K562 (cell line): ENCODE measurements at regions not wholly inside any gene's neighbourhood (a gene's known extent, or its start where the extent isn't known, plus 50 kb on each side); places are given as distances from the start of the nearest gene placed in this dataset.

Experiments used
- ATAC-seq: fragments of 200-7000 bp; cut with Tn5 transposase; 3 replicates; pipeline ENCODE4 v1.9.1; 2020; ENCODE audit warnings: moderate library complexity
- BruUV-seq: library from RNA; stranded (reverse); fragments of 400-500 nt; replicated peaks from 2 replicates; lab custom pipeline; 2021; lab: Mats Ljungman, UMichigan
- CTCF ChIA-PET: fragments of 300-600 bp; formaldehyde crosslinking; extraction: SDS; loops from one replicate; lab custom pipeline; 2021; ENCODE audit warnings: low intra/inter-chr PET ratio; lab: Yijun Ruan, JAX
- POLR2A ChIA-PET: fragments of 300-600, 350-650 bp; sonication (Branson Sonifier 250); formaldehyde crosslinking; extraction: SDS; loops from one replicate; lab custom pipeline; 2021; ENCODE audit warnings: antibody characterized with exemption, inconsistent platforms; lab: Yijun Ruan, JAX
- DNase-seq, 4 experiments: peaks; one replicate each; pipeline versions ENCODE4 v3.0.0 to v3.0.0-alpha.2; 2011 to 2018; ENCODE audit warnings: low spot score in 3 of 4, mixed read lengths in 3 of 4; ENCODE audit errors: extremely low read depth in 1 of 4
- FAIRE-seq: peaks from 2 replicates; lab custom pipeline; 2011; peaks lifted over from hg19 to GRCh38; lab: Jason Lieb, UNC
- H2AFZ ChIP-seq: 2 replicates; pipeline ENCODE4 v1.6.0; 2011; ENCODE audit warnings: low read depth, low read length, control low read depth, inconsistent platforms
- H3K27ac ChIP-seq: fragments of 200-600 bp; 3 replicates; pipeline ENCODE4 v1.8.0; 2011; ENCODE audit warnings: low read depth, mild to moderate bottlenecking, control low read depth, inconsistent platforms, low read length, moderate library complexity, mixed read lengths; ENCODE audit errors: extremely low read depth
- H3K27me3 ChIP-seq, 2 experiments: fragments of 300-600 bp in 1 of 2; 2 replicates in 1 of 2; 3 replicates in 1 of 2; pipeline versions ENCODE4 v1.6.0 to v1.8.0; 2011; ENCODE audit warnings: inconsistent platforms in 2 of 2, low read length in 2 of 2, mild to moderate bottlenecking in 1 of 2, mixed read lengths in 1 of 2, moderate library complexity in 1 of 2; ENCODE audit not compliant: control insufficient read depth in 2 of 2, insufficient read depth in 2 of 2
- H3K36me3 ChIP-seq: fragments of 300-600 bp; 3 replicates; pipeline ENCODE4 v1.8.0; 2011; ENCODE audit warnings: mild to moderate bottlenecking, low read length, inconsistent platforms; ENCODE audit not compliant: control insufficient read depth, insufficient read depth
- H3K4me1 ChIP-seq, 2 experiments: fragments of 200-600 bp in 1 of 2; replicated peaks in 1 of 2; 2 replicates in 1 of 2; 3 replicates in 1 of 2; pipeline versions ENCODE4 v1.5.1 to v1.8.0; 2011; ENCODE audit warnings: inconsistent platforms in 2 of 2, low read length in 2 of 2, mild to moderate bottlenecking in 1 of 2, mixed read lengths in 1 of 2, moderate library complexity in 1 of 2; ENCODE audit not compliant: control insufficient read depth in 2 of 2, insufficient read depth in 2 of 2
- H3K4me2 ChIP-seq: 2 replicates; pipeline ENCODE4 v1.6.1; 2011; ENCODE audit warnings: low read length, control low read depth, inconsistent platforms, mixed read lengths; ENCODE audit not compliant: insufficient read depth
- H3K4me3 ChIP-seq: fragments of 200-600 bp; sonication (generic), shearing (Covaris generic); 2 replicates; pipeline ENCODE4 v1.5.1; 2016; ENCODE audit warnings: control low read depth, inconsistent platforms
- H3K79me2 ChIP-seq: fragments of 200-600 bp; 3 replicates; pipeline ENCODE4 v1.8.0; 2011; ENCODE audit warnings: low read length, inconsistent platforms; ENCODE audit not compliant: control insufficient read depth, insufficient read depth
- H3K9ac ChIP-seq, 2 experiments: 2 replicates each; pipeline versions ENCODE4 v1.6.0 to v1.6.1; 2011; ENCODE audit warnings: low read depth in 2 of 2, low read length in 2 of 2, control low read depth in 1 of 2, inconsistent platforms in 1 of 2, mild to moderate bottlenecking in 1 of 2, mixed read lengths in 1 of 2; ENCODE audit not compliant: insufficient read depth in 1 of 2
- H3K9me1 ChIP-seq: one replicate; pipeline ENCODE4 v1.6.0; 2011; ENCODE audit warnings: inconsistent platforms, mild to moderate bottlenecking, low read length, moderate library complexity; ENCODE audit not compliant: control insufficient read depth, insufficient read depth
- H3K9me3 ChIP-seq: replicated peaks from 2 replicates; pipeline ENCODE4 v1.5.1; 2011; ENCODE audit warnings: low read depth, low read length, inconsistent platforms; ENCODE audit not compliant: control insufficient read depth, insufficient read depth
- H4K20me1 ChIP-seq: replicated peaks from 2 replicates; pipeline ENCODE4 v1.6.1; 2011; ENCODE audit warnings: low read length, inconsistent platforms, mixed read lengths; ENCODE audit not compliant: control insufficient read depth, insufficient read depth
- DNMT1 ChIP-seq: fragments of 450-650 bp; IDR thresholded peaks from 2 replicates; pipeline ENCODE4 v1.6.1; 2016; ENCODE audit warnings: antibody characterized with exemption, mild to moderate bottlenecking
- EGR1 ChIP-seq: fragments of 450-650 bp; conservative IDR thresholded peaks from 2 replicates; pipeline ENCODE4 v1.6.1; 2017; ENCODE audit warnings: mild to moderate bottlenecking
- FIP1L1 ChIP-seq: fragments of 200-400 bp; formaldehyde crosslinking; IDR thresholded peaks from 2 replicates; pipeline ENCODE4 v1.6.1; 2018; ENCODE audit warnings: mild to moderate bottlenecking, low read depth, low read length; ENCODE audit not compliant: poor library complexity, severe bottlenecking
- FOXA3 ChIP-seq, 2 experiments: fragments of 450-650 bp in 1 of 2; sonication (generic) in 1 of 2; formaldehyde crosslinking; IDR thresholded peaks in 1 of 2; conservative IDR thresholded peaks in 1 of 2; 2 replicates each; pipeline versions ENCODE4 v1.4.0 to v1.8.0; 2020 to 2022; ENCODE audit warnings: mild to moderate bottlenecking in 2 of 2, missing genetic modification reagents in 1 of 2
- HCFC1 ChIP-seq: IDR thresholded peaks from 2 replicates; pipeline ENCODE4 v1.6.1; 2012; ENCODE audit warnings: low read depth, low read length, improper control_type of control experiment
- HOXB6 ChIP-seq: fragments of 250-450 bp; sonication (Bioruptor Pico); IDR thresholded peaks from 2 replicates; pipeline ENCODE4 v1.5.1; 2022; ENCODE audit warnings: mild to moderate bottlenecking, borderline replicate concordance
- KAT8 ChIP-seq: fragments of 450-650 bp; IDR thresholded peaks from 2 replicates; pipeline ENCODE4 v1.6.1; 2016; ENCODE audit warnings: low read depth, mild to moderate bottlenecking
- MEIS2 ChIP-seq: fragments of 450-650 bp; IDR thresholded peaks from 2 replicates; pipeline ENCODE4 v1.6.1; 2014; ENCODE audit warnings: mild to moderate bottlenecking; ENCODE audit not compliant: partially characterized antibody
- PHF8 ChIP-seq: fragments of 200-600 bp; sonication (generic); IDR thresholded peaks from 2 replicates; pipeline ENCODE4 v1.6.1; 2012; ENCODE audit warnings: mixed run types, mild to moderate bottlenecking, inconsistent platforms, low read length, moderate library complexity, borderline replicate concordance
- SETDB1 ChIP-seq: IDR thresholded peaks from one replicate; pipeline ENCODE4 v1.6.1; 2012; ENCODE audit warnings: low read length, control low read depth, inconsistent platforms
- SREBF1 ChIP-seq: fragments of 150-350 bp; IDR thresholded peaks from 2 replicates; pipeline ENCODE4 v1.6.1; 2014; ENCODE audit warnings: antibody characterized with exemption, low read depth, low read length, borderline replicate concordance
- ZBTB8A ChIP-seq: fragments of 450-650 bp; IDR thresholded peaks from 2 replicates; pipeline ENCODE4 v1.6.1; 2018; ENCODE audit warnings: mild to moderate bottlenecking, moderate library complexity; ENCODE audit not compliant: partially characterized antibody
- WGBS: fragments of 100-300 bp; shearing (Covaris generic); methylation state at CpG from one replicate; pipeline ENCODE4 v1.1.6; 2016; ENCODE audit warnings: low coverage, mixed read lengths; ENCODE audit not compliant: insufficient coverage; ENCODE audit errors: missing lambda C conversion rate; 5-methylcytosine and 5-hydroxymethylcytosine counted together
- in situ Hi-C: fragments of 300-500 bp; cut with MboI; formaldehyde crosslinking; loops from 4 replicates; pipeline ENCODE4 v1.15.0; 2018; ENCODE audit warnings: inconsistent platforms, mixed read lengths
- intact Hi-C: fragments of 100-400 bp; cut with micrococcal nuclease; formaldehyde crosslinking; loops from 2 replicates; pipeline ENCODE4 v1.14.2; 2022
- TF ChIP-seq, protein P1 (sequence below): fragments of 450-650 bp; formaldehyde crosslinking; IDR thresholded peaks from 2 replicates; pipeline ENCODE4 v1.4.0; 2020; ENCODE audit warnings: mild to moderate bottlenecking, mixed read lengths
- TF ChIP-seq, protein P2 (sequence below): fragments of 450-650 bp; IDR thresholded peaks from one replicate; pipeline ENCODE4 v1.6.1; 2018; ENCODE audit warnings: mild to moderate bottlenecking, moderate library complexity; ENCODE audit not compliant: partially characterized antibody
- TF ChIP-seq, protein P3 (sequence below): sonication (generic); formaldehyde crosslinking; IDR thresholded peaks from 2 replicates; pipeline ENCODE4 v1.8.0; 2022; ENCODE audit warnings: missing genetic modification reagents, mild to moderate bottlenecking, borderline replicate concordance

DNA sequence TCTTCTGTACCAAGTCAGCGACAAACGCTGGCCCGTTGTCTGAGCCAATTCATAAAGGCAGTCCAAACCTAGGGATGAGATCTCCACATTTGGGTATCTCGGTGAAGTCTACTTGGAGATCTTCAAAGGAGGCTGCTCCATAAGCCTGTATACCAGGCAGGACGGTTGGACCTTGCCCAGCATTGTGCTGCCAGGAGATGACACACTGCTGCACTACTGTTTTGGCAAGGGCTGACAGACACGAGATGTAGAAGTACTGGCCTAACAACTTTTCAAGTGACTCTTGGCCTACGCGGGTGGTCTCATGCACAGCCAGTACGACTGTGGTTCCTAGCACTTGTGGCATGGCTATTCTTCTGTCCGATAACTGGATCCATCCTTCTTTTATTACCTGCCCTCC lies 135.3 kb downstream of the SLC38A6 start (continued):
- TF ChIP-seq, protein P1, sequence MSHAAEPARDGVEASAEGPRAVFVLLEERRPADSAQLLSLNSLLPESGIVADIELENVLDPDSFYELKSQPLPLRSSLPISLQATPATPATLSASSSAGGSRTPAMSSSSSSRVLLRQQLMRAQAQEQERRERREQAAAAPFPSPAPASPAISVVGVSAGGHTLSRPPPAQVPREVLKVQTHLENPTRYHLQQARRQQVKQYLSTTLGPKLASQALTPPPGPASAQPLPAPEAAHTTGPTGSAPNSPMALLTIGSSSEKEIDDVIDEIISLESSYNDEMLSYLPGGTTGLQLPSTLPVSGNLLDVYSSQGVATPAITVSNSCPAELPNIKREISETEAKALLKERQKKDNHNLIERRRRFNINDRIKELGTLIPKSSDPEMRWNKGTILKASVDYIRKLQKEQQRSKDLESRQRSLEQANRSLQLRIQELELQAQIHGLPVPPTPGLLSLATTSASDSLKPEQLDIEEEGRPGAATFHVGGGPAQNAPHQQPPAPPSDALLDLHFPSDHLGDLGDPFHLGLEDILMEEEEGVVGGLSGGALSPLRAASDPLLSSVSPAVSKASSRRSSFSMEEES (CRISPR knock-in tag) = no peak
- TF ChIP-seq, protein P2, sequence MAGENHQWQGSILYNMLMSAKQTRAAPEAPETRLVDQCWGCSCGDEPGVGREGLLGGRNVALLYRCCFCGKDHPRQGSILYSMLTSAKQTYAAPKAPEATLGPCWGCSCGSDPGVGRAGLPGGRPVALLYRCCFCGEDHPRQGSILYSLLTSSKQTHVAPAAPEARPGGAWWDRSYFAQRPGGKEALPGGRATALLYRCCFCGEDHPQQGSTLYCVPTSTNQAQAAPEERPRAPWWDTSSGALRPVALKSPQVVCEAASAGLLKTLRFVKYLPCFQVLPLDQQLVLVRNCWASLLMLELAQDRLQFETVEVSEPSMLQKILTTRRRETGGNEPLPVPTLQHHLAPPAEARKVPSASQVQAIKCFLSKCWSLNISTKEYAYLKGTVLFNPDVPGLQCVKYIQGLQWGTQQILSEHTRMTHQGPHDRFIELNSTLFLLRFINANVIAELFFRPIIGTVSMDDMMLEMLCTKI = no peak
- TF ChIP-seq EGR1 = no peak
- TF ChIP-seq, all 486 proteins: peak for 0

DNA sequence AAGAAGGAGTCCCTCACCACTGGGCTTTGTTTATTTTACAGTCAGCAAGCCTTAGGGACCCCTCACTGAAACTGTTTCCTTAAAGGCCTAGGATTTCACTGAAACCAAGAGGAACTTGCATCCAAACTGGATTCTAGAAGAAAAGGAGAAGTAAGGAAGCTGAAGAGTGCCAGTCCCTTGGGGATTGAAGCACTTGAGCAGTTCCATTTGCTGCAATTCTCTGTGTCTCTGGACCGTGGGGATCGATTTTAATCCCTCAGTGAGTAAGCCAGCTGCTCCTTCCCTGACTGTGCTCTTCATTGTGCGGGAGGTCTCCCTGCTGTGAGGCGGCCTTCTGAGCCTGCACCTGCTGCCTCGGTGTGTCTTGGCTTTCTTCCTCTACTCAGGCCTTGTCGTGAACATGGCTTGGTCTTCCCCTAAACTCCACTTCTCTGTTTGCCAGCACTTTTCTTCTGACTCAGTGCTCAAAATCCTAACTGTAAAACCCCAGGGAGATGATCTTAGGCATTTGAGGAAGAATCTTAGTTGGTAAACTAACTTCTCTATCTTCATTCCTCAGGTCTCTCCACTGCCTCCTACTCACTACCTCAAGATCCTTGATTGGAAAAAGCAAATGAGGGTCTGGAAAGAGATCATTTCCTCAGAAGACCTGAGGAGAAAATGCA lies 132.6 kb downstream of the SLC38A6 start:
- Histone ChIP-seq H3K27ac (no peak overlapping the region), H3K9ac (no peak overlapping the region), H3K4me3 (no peak overlapping the region), H3K27me3 (no peaks in the 10 kb centered on the region), H3K4me2 (no peak overlapping the region), H4K20me1 (no peaks in the 10 kb centered on the region), H3K36me3 (no peaks in the 10 kb centered on the region), H3K79me2 (no peaks in the 10 kb centered on the region), H3K4me1 (no peaks in the 10 kb centered on the region), H3K9me3 (no peaks in the 10 kb centered on the region), H2AFZ (no peak overlapping the region), H3K9me1 (no peaks in the 10 kb centered on the region)
- TF ChIP-seq PHF8 (no peak), HOXB6 (CRISPR knock-in tag) (no peak), FOXA3 (CRISPR knock-in tag; conservative IDR thresholded peaks at IDR 0.05 in 1 of 2, IDR thresholded peaks at IDR 0.05 in 1 of 2) (no peak), SREBF1 (no peak), ZBTB8A (no peak), FIP1L1 (no peak), SETDB1 (no peak), HCFC1 (no peak), KAT8 (no peak), DNMT1 (no peak), MEIS2 (no peak)
- TF ChIP-seq, protein P3, sequence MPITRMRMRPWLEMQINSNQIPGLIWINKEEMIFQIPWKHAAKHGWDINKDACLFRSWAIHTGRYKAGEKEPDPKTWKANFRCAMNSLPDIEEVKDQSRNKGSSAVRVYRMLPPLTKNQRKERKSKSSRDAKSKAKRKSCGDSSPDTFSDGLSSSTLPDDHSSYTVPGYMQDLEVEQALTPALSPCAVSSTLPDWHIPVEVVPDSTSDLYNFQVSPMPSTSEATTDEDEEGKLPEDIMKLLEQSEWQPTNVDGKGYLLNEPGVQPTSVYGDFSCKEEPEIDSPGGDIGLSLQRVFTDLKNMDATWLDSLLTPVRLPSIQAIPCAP (CRISPR knock-in tag) = no peak
- BruUV-seq = no TSS peak
- in situ Hi-C loops (no loop called here), intact Hi-C loops (no loop called here)
- ATAC-seq (no peak), FAIRE-seq (no peak), DNase-seq (no peak)
- CTCF ChIA-PET = no interaction called here
- WGBS = 7% methylated on average over 6 of the region's 6 CpGs
- POLR2A ChIA-PET = no interaction called here
